SK-MEL-5 (cell line): ENCODE measurements at regions not wholly inside any gene's neighbourhood (a gene's known extent, or its start where the extent isn't known, plus 50 kb on each side); places are given as distances from the start of the nearest gene placed in this dataset.
"Not testable (repeated sequence)": the region's sequence is repeated elsewhere in the genome, so short reads cannot be mapped to it uniquely, and the experiment has no call there.

Source experiments
- DNase-seq: peaks from one replicate; pipeline ENCODE4 v3.0.0-alpha.2; 2016; ENCODE audit warnings: low read depth, low spot score
- in situ Hi-C: cut with HindIII; loops from 2 replicates; pipeline ENCODE4 v1.10.0; 2016; ENCODE audit warnings: low sequenced_read_pairs, high pct_unique_total_duplicates, low pct_unique_long_range_greater_than_20kb
- small RNA-seq, 2 experiments: library from RNA; depleted of rRNA; stranded (forward); fragments of <200 nt; gene quantifications; one replicate each; pipeline ENCODE3, GENCODE V24; 2014

- no peak for DNase-seq
- in situ Hi-C loops: no loop called here
Measured at GRCh38 chr14:89474464-89474863, 57.4 kb upstream of the FOXN3 start.

GRCh38 chr14:89473989-89474388, 57.0 kb upstream of the FOXN3 start:
- in situ Hi-C loops: no loop called here
- DNase-seq: no peak

GRCh38 chr14:89473569-89473968, 56.5 kb upstream of the FOXN3 start:
- no peak for DNase-seq
- in situ Hi-C loops: no loop called here

DNA sequence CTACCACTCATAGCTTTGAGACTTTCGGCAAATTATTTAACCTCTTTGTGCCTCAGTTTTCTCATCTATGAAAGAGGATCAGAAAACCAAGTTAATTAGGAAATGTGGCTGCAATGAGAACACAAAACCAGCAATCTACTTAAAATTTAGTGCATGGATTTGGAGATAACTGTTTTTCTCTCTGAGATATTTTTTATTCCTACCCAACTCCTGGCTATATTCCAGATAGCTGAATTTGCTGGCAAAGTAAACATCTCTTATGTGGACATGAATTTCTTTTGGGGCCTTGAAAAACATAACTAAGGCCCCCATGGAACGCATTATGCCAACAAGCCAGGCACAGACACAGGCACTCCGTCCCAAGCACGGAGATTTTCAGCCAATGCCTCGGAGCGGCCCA, 53.4 kb upstream of the FOXN3 start:
- DNase-seq: no peak
- in situ Hi-C loops: no loop called here

GRCh38 chr14:89469210-89470198, 52.5 kb upstream of the FOXN3 start:
- DNase-seq: no peak
- in situ Hi-C loops: no loop called here

- DNase-seq: no peak
- in situ Hi-C loops: no loop called here
Measured at GRCh38 chr14:89468566-89468965, 51.5 kb upstream of the FOXN3 start.

GRCh38 chr14:89468030-89468429, 51.0 kb upstream of the FOXN3 start:
- in situ Hi-C loops, DNase-seq: not testable (repeated sequence)

DNA sequence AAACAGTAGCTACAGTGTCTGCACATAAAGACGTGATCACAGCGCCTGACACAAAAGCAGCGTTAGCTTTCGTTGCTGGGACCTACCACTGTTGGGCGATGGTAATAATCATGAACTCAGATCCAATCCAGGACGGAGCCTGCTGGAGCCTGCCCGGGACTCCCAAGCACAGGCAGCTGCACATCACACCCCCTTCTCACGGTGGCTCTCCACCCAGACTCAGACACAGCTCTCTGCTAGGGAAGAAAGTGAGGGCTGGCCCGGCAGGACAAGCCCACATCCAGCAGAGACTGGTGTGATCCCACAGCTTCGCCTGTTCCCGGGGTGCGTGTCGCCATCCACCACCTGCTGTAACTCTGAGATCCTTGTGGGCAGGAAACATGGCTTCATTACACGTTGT, 49.9 kb upstream of the FOXN3 start:
- no peak for DNase-seq
- in situ Hi-C loops: no loop called here

Small RNAs in the stretch of these regions (small RNA-seq; reads per million reads assigned to genes)
- gene RF00019 (0 reads per million in 2 experiments), gene RN7SKP107 (0 to 0.19 reads per million in 2 experiments)
